ENCODE measurements at regions not wholly inside any gene's neighbourhood (a gene's known extent, or its start where the extent isn't known, plus 50 kb on each side); places are given as distances from the start of the nearest gene placed in this dataset.
"Not testable (repeated sequence)": the region's sequence is repeated elsewhere in the genome, so short reads cannot be mapped to it uniquely, and the experiment has no call there.

- WGBS: 87% methylated on average over 1 of the region's 1 CpG
- H3K4me1 ChIP-seq (replicated peaks): no peaks in the 10 kb centered on the region
- intact Hi-C loops (cut with DNase I): loop anchor here (10.0 kb wide), 1 partner anchor 722 kb away; no protein-coding TSS in a partner anchor
Measured at GRCh38 chr5:51686622-51687021, 303.4 kb downstream of the ISL1 start.

GRCh38 chr5:51691538-51692079 lies 308.4 kb downstream of the ISL1 start:
- H3K9me3 ChIP-seq: no peaks in the 10 kb centered on the region
- no peaks in the 10 kb centered on the region for H3K27me3 ChIP-seq (replicated peaks; ENCODE audit: insufficient read depth)
- no peaks in the 10 kb centered on the region for H3K36me3 ChIP-seq
- intact Hi-C loops (cut with DNase I): no loop called here
- TF ChIP-seq POLR2A (IDR thresholded peaks at IDR 0.05) (no peak), CTCF (IDR thresholded peaks at IDR 0.05) (no peak), POLR2AphosphoS5 (IDR thresholded peaks at IDR 0.05) (no peak)
- WGBS: 23% methylated on average over 4 of the region's 4 CpGs
- H3K4me3 ChIP-seq: no peak overlapping the region
- no peak overlapping the region for H3K27ac ChIP-seq
- no peak for DNase-seq (ENCODE audit: low spot score)
- H3K4me1 ChIP-seq (replicated peaks): no peaks in the 10 kb centered on the region

More at GRCh38 chr5:51686622-51687021, 303.4 kb downstream of the ISL1 start:
- no peaks in the 10 kb centered on the region for H3K27me3 ChIP-seq (replicated peaks; ENCODE audit: insufficient read depth)
- H3K27ac ChIP-seq: no peak overlapping the region
- TF ChIP-seq CTCF (IDR thresholded peaks at IDR 0.05) (no peak), POLR2AphosphoS5 (IDR thresholded peaks at IDR 0.05) (no peak), POLR2A (IDR thresholded peaks at IDR 0.05) (no peak)
- H3K4me3 ChIP-seq: no peak overlapping the region
- no peaks in the 10 kb centered on the region for H3K9me3 ChIP-seq
- DNase-seq (ENCODE audit: low spot score): no peak
- H3K36me3 ChIP-seq: no peaks in the 10 kb centered on the region

GRCh38 chr5:51694826-51695225 lies 311.6 kb downstream of the ISL1 start:
- no peaks in the 10 kb centered on the region for H3K27me3 ChIP-seq (replicated peaks; ENCODE audit: insufficient read depth)
- TF ChIP-seq POLR2AphosphoS5 (IDR thresholded peaks at IDR 0.05) (no peak), POLR2A (IDR thresholded peaks at IDR 0.05) (no peak), CTCF (IDR thresholded peaks at IDR 0.05) (no peak)
- 99% methylated on average over 2 of the region's 2 CpGs for WGBS

GRCh38 chr5:51696122-51696521 lies 312.9 kb downstream of the ISL1 start:
- Histone ChIP-seq H3K36me3 (no peaks in the 10 kb centered on the region), H3K4me1 (replicated peaks) (no peaks in the 10 kb centered on the region), H3K27ac (no peak overlapping the region), H3K4me3 (no peak overlapping the region), H3K9me3 (no peaks in the 10 kb centered on the region), H3K27me3 (replicated peaks; ENCODE audit: insufficient read depth) (no peaks in the 10 kb centered on the region)
- no peak for DNase-seq (ENCODE audit: low spot score)
- TF ChIP-seq CTCF (IDR thresholded peaks at IDR 0.05) (no peak), POLR2AphosphoS5 (IDR thresholded peaks at IDR 0.05) (no peak), POLR2A (IDR thresholded peaks at IDR 0.05) (no peak)
- WGBS: 93% methylated on average over 3 of the region's 3 CpGs
- intact Hi-C loops (cut with DNase I): no loop called here

More at GRCh38 chr5:51694826-51695225, 311.6 kb downstream of the ISL1 start:
- Histone ChIP-seq H3K27ac (no peak overlapping the region), H3K9me3 (no peaks in the 10 kb centered on the region), H3K4me1 (replicated peaks) (no peaks in the 10 kb centered on the region), H3K4me3 (no peak overlapping the region), H3K36me3 (no peaks in the 10 kb centered on the region)
- intact Hi-C loops (cut with DNase I): no loop called here
- no peak for DNase-seq (ENCODE audit: low spot score)

- H3K4me3 ChIP-seq; H3K4me1 ChIP-seq (replicated peaks); intact Hi-C loops (cut with DNase I); H3K27ac ChIP-seq; H3K9me3 ChIP-seq; DNase-seq (ENCODE audit: low spot score); H3K36me3 ChIP-seq; H3K27me3 ChIP-seq (replicated peaks; ENCODE audit: insufficient read depth): not testable (repeated sequence)
- 97% methylated on average over 3 of the region's 3 CpGs for WGBS
Measured at GRCh38 chr5:51702046-51702445, 318.8 kb downstream of the ISL1 start.

Measured in prostate gland (tissue), 2 donors.